HL-60 (cell line): ENCODE measurements at regions not wholly inside any gene's neighbourhood (a gene's known extent, or its start where the extent isn't known, plus 50 kb on each side); places are given as distances from the start of the nearest gene placed in this dataset.

Experiments used
- GABPA ChIP-seq: IDR thresholded peaks from 2 replicates; pipeline ENCODE4 v1.6.1; 2012; ENCODE audit warnings: low read depth
- POLR2AphosphoS5 ChIP-seq: IDR thresholded peaks from 2 replicates; pipeline ENCODE4 v1.6.1; 2012; ENCODE audit warnings: low read depth
- SPI1 ChIP-seq: IDR thresholded peaks from 2 replicates; pipeline ENCODE4 v1.6.1; 2012; ENCODE audit warnings: low read depth, mild to moderate bottlenecking, borderline replicate concordance
- TF ChIP-seq, protein P1 (sequence below): IDR thresholded peaks from one replicate; pipeline ENCODE4 v1.5.1; 2011; ENCODE audit warnings: low read length, control low read depth, inconsistent platforms; ENCODE audit not compliant: insufficient read depth
- TF ChIP-seq, protein P2 (sequence below): IDR thresholded peaks from 2 replicates; pipeline ENCODE4 v1.6.1; 2012; ENCODE audit warnings: low read depth; ENCODE audit not compliant: insufficient replicate concordance

DNA sequence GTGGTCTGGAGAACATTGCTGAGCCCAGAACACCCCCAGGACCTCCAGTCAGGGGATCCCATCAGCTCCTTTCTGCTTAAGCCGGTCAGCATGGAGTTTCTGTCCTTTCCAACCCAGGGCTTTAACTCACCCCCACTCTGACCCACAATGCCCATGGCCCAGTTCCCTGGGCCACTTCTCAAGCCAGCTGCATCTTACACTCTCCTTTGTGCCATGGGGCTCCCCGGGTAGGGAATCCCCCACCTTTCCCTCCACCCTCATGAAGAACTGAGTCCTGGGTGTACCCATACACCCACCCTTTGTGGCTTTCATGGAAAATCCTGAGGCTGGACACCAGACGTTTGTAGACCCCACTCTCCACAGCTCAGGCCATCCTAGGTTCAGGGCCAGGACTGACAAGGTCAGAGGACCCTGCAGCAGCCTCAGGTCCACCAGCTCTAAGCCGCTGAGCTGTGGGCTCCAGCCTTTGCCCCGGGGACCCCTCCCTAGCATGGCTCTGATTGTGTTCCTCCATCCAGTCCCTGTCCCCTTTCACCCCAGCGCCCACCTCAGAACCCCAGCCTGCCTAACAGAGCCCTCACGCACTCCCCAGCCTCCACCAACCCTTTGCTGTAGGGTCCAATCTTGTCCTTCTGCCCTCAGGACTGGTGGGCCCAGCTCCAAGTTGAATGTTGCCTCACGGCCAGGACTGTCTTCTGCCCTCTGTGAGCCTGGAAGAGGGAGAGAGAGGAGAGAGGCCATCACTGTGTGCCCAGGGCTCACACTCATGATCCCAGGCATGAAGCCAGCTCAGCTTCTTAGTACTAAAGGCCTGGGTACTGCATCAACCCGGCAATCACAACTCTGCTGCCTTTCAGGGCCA lies 394.8 kb downstream of the MATN1 start:
- TF ChIP-seq POLR2AphosphoS5 (no peak), SPI1 (no peak), GABPA (no peak)
- TF ChIP-seq, protein P1, sequence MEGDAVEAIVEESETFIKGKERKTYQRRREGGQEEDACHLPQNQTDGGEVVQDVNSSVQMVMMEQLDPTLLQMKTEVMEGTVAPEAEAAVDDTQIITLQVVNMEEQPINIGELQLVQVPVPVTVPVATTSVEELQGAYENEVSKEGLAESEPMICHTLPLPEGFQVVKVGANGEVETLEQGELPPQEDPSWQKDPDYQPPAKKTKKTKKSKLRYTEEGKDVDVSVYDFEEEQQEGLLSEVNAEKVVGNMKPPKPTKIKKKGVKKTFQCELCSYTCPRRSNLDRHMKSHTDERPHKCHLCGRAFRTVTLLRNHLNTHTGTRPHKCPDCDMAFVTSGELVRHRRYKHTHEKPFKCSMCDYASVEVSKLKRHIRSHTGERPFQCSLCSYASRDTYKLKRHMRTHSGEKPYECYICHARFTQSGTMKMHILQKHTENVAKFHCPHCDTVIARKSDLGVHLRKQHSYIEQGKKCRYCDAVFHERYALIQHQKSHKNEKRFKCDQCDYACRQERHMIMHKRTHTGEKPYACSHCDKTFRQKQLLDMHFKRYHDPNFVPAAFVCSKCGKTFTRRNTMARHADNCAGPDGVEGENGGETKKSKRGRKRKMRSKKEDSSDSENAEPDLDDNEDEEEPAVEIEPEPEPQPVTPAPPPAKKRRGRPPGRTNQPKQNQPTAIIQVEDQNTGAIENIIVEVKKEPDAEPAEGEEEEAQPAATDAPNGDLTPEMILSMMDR, result no peak
- TF ChIP-seq, protein P2, sequence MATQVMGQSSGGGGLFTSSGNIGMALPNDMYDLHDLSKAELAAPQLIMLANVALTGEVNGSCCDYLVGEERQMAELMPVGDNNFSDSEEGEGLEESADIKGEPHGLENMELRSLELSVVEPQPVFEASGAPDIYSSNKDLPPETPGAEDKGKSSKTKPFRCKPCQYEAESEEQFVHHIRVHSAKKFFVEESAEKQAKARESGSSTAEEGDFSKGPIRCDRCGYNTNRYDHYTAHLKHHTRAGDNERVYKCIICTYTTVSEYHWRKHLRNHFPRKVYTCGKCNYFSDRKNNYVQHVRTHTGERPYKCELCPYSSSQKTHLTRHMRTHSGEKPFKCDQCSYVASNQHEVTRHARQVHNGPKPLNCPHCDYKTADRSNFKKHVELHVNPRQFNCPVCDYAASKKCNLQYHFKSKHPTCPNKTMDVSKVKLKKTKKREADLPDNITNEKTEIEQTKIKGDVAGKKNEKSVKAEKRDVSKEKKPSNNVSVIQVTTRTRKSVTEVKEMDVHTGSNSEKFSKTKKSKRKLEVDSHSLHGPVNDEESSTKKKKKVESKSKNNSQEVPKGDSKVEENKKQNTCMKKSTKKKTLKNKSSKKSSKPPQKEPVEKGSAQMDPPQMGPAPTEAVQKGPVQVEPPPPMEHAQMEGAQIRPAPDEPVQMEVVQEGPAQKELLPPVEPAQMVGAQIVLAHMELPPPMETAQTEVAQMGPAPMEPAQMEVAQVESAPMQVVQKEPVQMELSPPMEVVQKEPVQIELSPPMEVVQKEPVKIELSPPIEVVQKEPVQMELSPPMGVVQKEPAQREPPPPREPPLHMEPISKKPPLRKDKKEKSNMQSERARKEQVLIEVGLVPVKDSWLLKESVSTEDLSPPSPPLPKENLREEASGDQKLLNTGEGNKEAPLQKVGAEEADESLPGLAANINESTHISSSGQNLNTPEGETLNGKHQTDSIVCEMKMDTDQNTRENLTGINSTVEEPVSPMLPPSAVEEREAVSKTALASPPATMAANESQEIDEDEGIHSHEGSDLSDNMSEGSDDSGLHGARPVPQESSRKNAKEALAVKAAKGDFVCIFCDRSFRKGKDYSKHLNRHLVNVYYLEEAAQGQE, result no peak
